ENCODE measurements at regions not wholly inside any gene's neighbourhood (a gene's known extent, or its start where the extent isn't known, plus 50 kb on each side); places are given as distances from the start of the nearest gene placed in this dataset.

GRCh38 chr18:25927830-25928229 lies 162.6 kb downstream of the SS18 start:
- H3K4me2 ChIP-seq (ENCODE audit: extremely low read depth, insufficient read depth, low read length): no peak overlapping the region
- no peak overlapping the region for H3K9ac ChIP-seq (ENCODE audit: insufficient read depth, low read length)
- H3K79me2 ChIP-seq (ENCODE audit: control insufficient read depth, insufficient read depth, low read length): no peaks in the 10 kb centered on the region
- TF ChIP-seq, protein P1, sequence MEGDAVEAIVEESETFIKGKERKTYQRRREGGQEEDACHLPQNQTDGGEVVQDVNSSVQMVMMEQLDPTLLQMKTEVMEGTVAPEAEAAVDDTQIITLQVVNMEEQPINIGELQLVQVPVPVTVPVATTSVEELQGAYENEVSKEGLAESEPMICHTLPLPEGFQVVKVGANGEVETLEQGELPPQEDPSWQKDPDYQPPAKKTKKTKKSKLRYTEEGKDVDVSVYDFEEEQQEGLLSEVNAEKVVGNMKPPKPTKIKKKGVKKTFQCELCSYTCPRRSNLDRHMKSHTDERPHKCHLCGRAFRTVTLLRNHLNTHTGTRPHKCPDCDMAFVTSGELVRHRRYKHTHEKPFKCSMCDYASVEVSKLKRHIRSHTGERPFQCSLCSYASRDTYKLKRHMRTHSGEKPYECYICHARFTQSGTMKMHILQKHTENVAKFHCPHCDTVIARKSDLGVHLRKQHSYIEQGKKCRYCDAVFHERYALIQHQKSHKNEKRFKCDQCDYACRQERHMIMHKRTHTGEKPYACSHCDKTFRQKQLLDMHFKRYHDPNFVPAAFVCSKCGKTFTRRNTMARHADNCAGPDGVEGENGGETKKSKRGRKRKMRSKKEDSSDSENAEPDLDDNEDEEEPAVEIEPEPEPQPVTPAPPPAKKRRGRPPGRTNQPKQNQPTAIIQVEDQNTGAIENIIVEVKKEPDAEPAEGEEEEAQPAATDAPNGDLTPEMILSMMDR (conservative IDR thresholded peaks at IDR 0.05 in 1 of 2, IDR thresholded peaks at IDR 0.05 in 1 of 2; ENCODE audit: low read depth in 1 of 2, low read length in 2 of 2): no peak
- no peak for TF ChIP-seq EZH2 (IDR thresholded peaks at IDR 0.05; ENCODE audit: low read length, missing control alignments)
- no peak overlapping the region for H3K27ac ChIP-seq (ENCODE audit: insufficient read depth, low read length)
- no peak overlapping the region for H3K4me3 ChIP-seq (replicated peaks in 1 of 4; ENCODE audit: control extremely low read depth in 1 of 4, insufficient read depth in 1 of 4, low read depth in 3 of 4, low read length in 4 of 4)
- no peaks in the 10 kb centered on the region for H3K4me1 ChIP-seq (ENCODE audit: control insufficient read depth, extremely low read depth, insufficient read depth, low read length)
- no peaks in the 10 kb centered on the region for H3K27me3 ChIP-seq (ENCODE audit: control insufficient read depth, insufficient read depth, low read length)
- no peaks in the 10 kb centered on the region for H4K20me1 ChIP-seq (ENCODE audit: control insufficient read depth, extremely low read depth, insufficient read depth, low read length)
- no peak overlapping the region for H2AFZ ChIP-seq (ENCODE audit: low read length)
- no peaks in the 10 kb centered on the region for H3K36me3 ChIP-seq (ENCODE audit: control insufficient read depth, insufficient read depth, low read length)
- no peaks in the 10 kb centered on the region for H3K9me3 ChIP-seq (ENCODE audit: control insufficient read depth, insufficient read depth, low read depth, low read length)
- no peak for DNase-seq (ENCODE audit: low read depth in 2 of 2)

DNA sequence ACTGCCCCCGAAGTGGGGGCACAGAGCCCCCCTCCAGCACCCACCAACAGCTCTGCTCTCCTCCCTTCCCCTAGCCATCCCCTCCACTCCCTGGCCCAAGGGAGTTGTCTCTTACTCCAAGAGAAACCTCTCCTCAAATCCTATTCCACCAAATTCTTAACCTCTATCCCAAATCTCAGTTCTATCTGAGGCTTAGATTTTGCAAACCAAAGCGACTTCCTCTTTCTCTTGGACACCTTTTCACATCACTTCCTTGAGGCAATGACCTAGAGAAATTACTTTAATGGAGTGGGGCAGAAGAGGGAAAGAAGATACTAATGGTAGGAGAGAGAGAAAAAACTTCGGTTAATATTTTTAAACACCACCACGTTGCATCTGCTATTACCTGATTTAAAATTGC lies 167.2 kb downstream of the SS18 start:
- no peak overlapping the region for H3K4me2 ChIP-seq (ENCODE audit: extremely low read depth, insufficient read depth, low read length)
- no peaks in the 10 kb centered on the region for H4K20me1 ChIP-seq (ENCODE audit: control insufficient read depth, extremely low read depth, insufficient read depth, low read length)
- H3K36me3 ChIP-seq (ENCODE audit: control insufficient read depth, insufficient read depth, low read length): no peaks in the 10 kb centered on the region
- H3K27me3 ChIP-seq (ENCODE audit: control insufficient read depth, insufficient read depth, low read length): no peaks in the 10 kb centered on the region
- no peak overlapping the region for H2AFZ ChIP-seq (ENCODE audit: low read length)
- no peak overlapping the region for H3K4me3 ChIP-seq (replicated peaks in 1 of 4; ENCODE audit: control extremely low read depth in 1 of 4, insufficient read depth in 1 of 4, low read depth in 3 of 4, low read length in 4 of 4)
- H3K27ac ChIP-seq (ENCODE audit: insufficient read depth, low read length): no peak overlapping the region
- H3K9ac ChIP-seq (ENCODE audit: insufficient read depth, low read length): no peak overlapping the region
- no peak for DNase-seq (ENCODE audit: low read depth in 2 of 2)
- TF ChIP-seq EZH2 (IDR thresholded peaks at IDR 0.05; ENCODE audit: low read length, missing control alignments): no peak
- TF ChIP-seq, protein P1 (conservative IDR thresholded peaks at IDR 0.05 in 1 of 2, IDR thresholded peaks at IDR 0.05 in 1 of 2; ENCODE audit: low read depth in 1 of 2, low read length in 2 of 2): no peak
- no peaks in the 10 kb centered on the region for H3K9me3 ChIP-seq (ENCODE audit: control insufficient read depth, insufficient read depth, low read depth, low read length)
- no peaks in the 10 kb centered on the region for H3K79me2 ChIP-seq (ENCODE audit: control insufficient read depth, insufficient read depth, low read length)
- H3K4me1 ChIP-seq (ENCODE audit: control insufficient read depth, extremely low read depth, insufficient read depth, low read length): no peaks in the 10 kb centered on the region

GRCh38 chr18:25921677-25922421 lies 168.6 kb downstream of the SS18 start:
- Histone ChIP-seq H3K9me3 (ENCODE audit: control insufficient read depth, insufficient read depth, low read depth, low read length) (no peaks in the 10 kb centered on the region), H3K27ac (ENCODE audit: insufficient read depth, low read length) (no peak overlapping the region), H4K20me1 (ENCODE audit: control insufficient read depth, extremely low read depth, insufficient read depth, low read length) (no peaks in the 10 kb centered on the region), H2AFZ (ENCODE audit: low read length) (no peak overlapping the region), H3K27me3 (ENCODE audit: control insufficient read depth, insufficient read depth, low read length) (no peaks in the 10 kb centered on the region), H3K9ac (ENCODE audit: insufficient read depth, low read length) (no peak overlapping the region), H3K4me2 (ENCODE audit: extremely low read depth, insufficient read depth, low read length) (no peak overlapping the region), H3K4me1 (ENCODE audit: control insufficient read depth, extremely low read depth, insufficient read depth, low read length) (no peaks in the 10 kb centered on the region), H3K4me3 (replicated peaks in 1 of 4; ENCODE audit: control extremely low read depth in 1 of 4, insufficient read depth in 1 of 4, low read depth in 3 of 4, low read length in 4 of 4) (no peak overlapping the region), H3K79me2 (ENCODE audit: control insufficient read depth, insufficient read depth, low read length) (no peaks in the 10 kb centered on the region), H3K36me3 (ENCODE audit: control insufficient read depth, insufficient read depth, low read length) (no peaks in the 10 kb centered on the region)
- DNase-seq (ENCODE audit: low read depth in 2 of 2): peak; percentile 0 to 7
- TF ChIP-seq EZH2 (IDR thresholded peaks at IDR 0.05; ENCODE audit: low read length, missing control alignments): no peak
- TF ChIP-seq, protein P1 (conservative IDR thresholded peaks at IDR 0.05 in 1 of 2, IDR thresholded peaks at IDR 0.05 in 1 of 2; ENCODE audit: low read depth in 1 of 2, low read length in 2 of 2): peak; percentile 54 to 56
